CD14-positive monocyte (primary cell): ENCODE measurements at regions not wholly inside any gene's neighbourhood (a gene's known extent, or its start where the extent isn't known, plus 50 kb on each side); places are given as distances from the start of the nearest gene placed in this dataset.

ENCODE experiments used
- DNase-seq, 3 donors: peaks; one replicate each; pipeline ENCODE4 v3.0.0-alpha.2; 2011 to 2022
- H2AFZ ChIP-seq: 2 replicates; pipeline ENCODE4 v1.6.0; 2012; ENCODE audit warnings: mild to moderate bottlenecking, low read depth, low read length, inconsistent platforms; ENCODE audit not compliant: insufficient read depth, poor library complexity, severe bottlenecking
- H3K27ac ChIP-seq, 2 donors: 1 replicate in 1 of 2; 2 replicates in 1 of 2; pipeline ENCODE4 v1.5.1; 2012 to 2013; ENCODE audit warnings: low read length in 2 of 2, control low read depth in 1 of 2, inconsistent platforms in 1 of 2, low read depth in 1 of 2, mild to moderate bottlenecking in 1 of 2
- H3K27me3 ChIP-seq, 2 donors: one replicate each; pipeline versions ENCODE4 v1.6.0 to v1.6.1; 2011 to 2013; ENCODE audit warnings: low read length in 2 of 2; ENCODE audit not compliant: control insufficient read depth in 2 of 2, insufficient read depth in 2 of 2
- H3K36me3 ChIP-seq, 2 donors: replicated peaks in 1 of 2; 1 replicate in 1 of 2; 2 replicates in 1 of 2; pipeline versions ENCODE4 v1.5.1 to v1.6.1; 2012 to 2013; ENCODE audit warnings: low read length in 2 of 2, control low read depth in 1 of 2, inconsistent platforms in 1 of 2, mild to moderate bottlenecking in 1 of 2; ENCODE audit not compliant: insufficient read depth in 2 of 2, control insufficient read depth in 1 of 2
- H3K4me1 ChIP-seq, 2 donors: 1 replicate in 1 of 2; 2 replicates in 1 of 2; pipeline versions ENCODE4 v1.5.1 to v1.6.1; 2012 to 2013; ENCODE audit warnings: low read length in 2 of 2, control low read depth in 1 of 2, inconsistent platforms in 1 of 2, mild to moderate bottlenecking in 1 of 2, moderate library complexity in 1 of 2; ENCODE audit not compliant: insufficient read depth in 2 of 2, control insufficient read depth in 1 of 2
- H3K4me2 ChIP-seq: replicated peaks from 2 replicates; pipeline ENCODE3; 2012; ENCODE audit warnings: low read length, moderate library complexity, mild to moderate bottlenecking; ENCODE audit not compliant: poor library complexity, severe bottlenecking; ENCODE audit errors: extremely low read depth
- H3K4me3 ChIP-seq, 3 experiments: fragments of 200-600 bp in 1 of 3; sonication (generic) in 1 of 3; replicated peaks in 1 of 3; 1 replicate in 2 of 3; 2 replicates in 1 of 3; pipeline ENCODE4 v1.5.1; 2011 to 2013; ENCODE audit warnings: low read length in 3 of 3, mild to moderate bottlenecking in 3 of 3, control low read depth in 2 of 3, low read depth in 2 of 3, inconsistent platforms in 1 of 3, moderate library complexity in 1 of 3
- H3K79me2 ChIP-seq: 2 replicates; pipeline ENCODE4 v1.6.0; 2012; ENCODE audit warnings: mild to moderate bottlenecking, control low read depth, inconsistent platforms, low read length, moderate library complexity; ENCODE audit not compliant: insufficient read depth
- H3K9ac ChIP-seq: 2 replicates; pipeline ENCODE4 v1.6.0; 2017; ENCODE audit warnings: low read length, mild to moderate bottlenecking; ENCODE audit not compliant: insufficient read depth, poor library complexity, severe bottlenecking
- H3K9me3 ChIP-seq, 2 donors: replicated peaks in 1 of 2; 1 replicate in 1 of 2; 2 replicates in 1 of 2; pipeline versions ENCODE4 v1.5.1 to v1.6.1; 2012 to 2013; ENCODE audit warnings: low read length in 2 of 2, control low read depth in 1 of 2; ENCODE audit not compliant: control insufficient read depth in 1 of 2, insufficient read depth in 1 of 2
- H4K20me1 ChIP-seq: 2 replicates; pipeline ENCODE4 v1.6.0; 2012; ENCODE audit warnings: mild to moderate bottlenecking, low read length, control low read depth, moderate library complexity; ENCODE audit not compliant: insufficient read depth
- H3K27ac Mint-ChIP-seq, 7 donors: one replicate each; pipeline ENCODE4 v1.8.0; 2020; ENCODE audit warnings: mild to moderate bottlenecking in 7 of 7, mixed read lengths in 7 of 7, moderate library complexity in 6 of 7, inconsistent platforms in 2 of 7
- H3K27me3 Mint-ChIP-seq, 3 donors: one replicate each; pipeline ENCODE4 v1.8.0; 2021 to 2022; ENCODE audit warnings: low read depth in 3 of 3, mild to moderate bottlenecking in 3 of 3, mixed read lengths in 3 of 3, moderate library complexity in 3 of 3, inconsistent platforms in 1 of 3
- H3K36me3 Mint-ChIP-seq, 2 donors: one replicate each; pipeline ENCODE4 v1.8.0; 2020; ENCODE audit warnings: mixed read lengths in 2 of 2, inconsistent platforms in 1 of 2, mild to moderate bottlenecking in 1 of 2
- H3K4me1 Mint-ChIP-seq: one replicate; pipeline ENCODE4 v1.8.0; 2020; ENCODE audit warnings: mild to moderate bottlenecking, mixed read lengths
- H3K4me3 Mint-ChIP-seq, 2 donors: one replicate each; pipeline ENCODE4 v1.8.0; 2020; ENCODE audit warnings: mild to moderate bottlenecking in 2 of 2, mixed read lengths in 2 of 2, moderate library complexity in 1 of 2
- H3K9me3 Mint-ChIP-seq, 7 donors: one replicate each; pipeline ENCODE4 v1.8.0; 2020 to 2022; ENCODE audit warnings: mixed read lengths in 7 of 7, mild to moderate bottlenecking in 6 of 7, moderate library complexity in 6 of 7, inconsistent platforms in 2 of 7
- CTCF ChIP-seq: fragments of 200-600 bp; IDR thresholded peaks from one replicate; pipeline ENCODE4 v1.8.0; 2022; ENCODE audit warnings: antibody characterized with exemption, mild to moderate bottlenecking
- WGBS: methylation state at CpG from one replicate; pipeline ENCODE4 v1.1.5; 2013; ENCODE audit warnings: missing lambda C conversion rate; ENCODE audit not compliant: insufficient coverage; 5-methylcytosine and 5-hydroxymethylcytosine counted together
- intact Hi-C, 2 donors: fragments of 100-400 bp; cut with micrococcal nuclease; formaldehyde crosslinking; loops; one replicate each; pipeline versions ENCODE4 v1.15.0 to v1.15.1; 2023

- no peaks in the 10 kb centered on the region for H3K79me2 ChIP-seq
Measured at GRCh38 chr12:91663310-91663709, 480.7 kb upstream of the DCN start.

GRCh38 chr12:91662021-91662420 is 479.4 kb upstream of the DCN start:
- H3K4me3 ChIP-seq, result no peak overlapping the region
- no peak overlapping the region for H2AFZ ChIP-seq
- H3K4me2 ChIP-seq, result no peak overlapping the region
- Mint-ChIP-seq H3K4me1 (no peaks in the 10 kb centered on the region), H3K27me3 (peaks cover 0 to 1% (median 0%) of the 10 kb centered on the region in 3 donors), H3K27ac (no peak overlapping the region), H3K4me3 (no peak overlapping the region), H3K36me3 (no peaks in the 10 kb centered on the region), H3K9me3 (peaks cover 0 to 8% (median 2%) of the 10 kb centered on the region in 7 donors)
- H3K27me3 ChIP-seq, result no peaks in the 10 kb centered on the region
- H3K9me3 ChIP-seq, result no peaks in the 10 kb centered on the region
- intact Hi-C loops, result no loop called here
- no peak for DNase-seq
- H4K20me1 ChIP-seq, result no peaks in the 10 kb centered on the region
- H3K27ac ChIP-seq, result no peak overlapping the region
- H3K4me1 ChIP-seq, result no peaks in the 10 kb centered on the region
- WGBS, result no CpG with 5 or more reads among the region's 1 CpG
- no peaks in the 10 kb centered on the region for H3K36me3 ChIP-seq
- TF ChIP-seq CTCF, result no peak
- no peaks in the 10 kb centered on the region for H3K79me2 ChIP-seq
- H3K9ac ChIP-seq, result no peak overlapping the region

More at GRCh38 chr12:91663310-91663709, 480.7 kb upstream of the DCN start:
- no peaks in the 10 kb centered on the region for H3K4me1 ChIP-seq
- no peaks in the 10 kb centered on the region for H3K27me3 ChIP-seq
- Mint-ChIP-seq H3K27me3 (peaks cover 0 to 1% (median 0%) of the 10 kb centered on the region in 3 donors), H3K9me3 (peaks cover 0 to 8% (median 2%) of the 10 kb centered on the region in 7 donors), H3K36me3 (no peaks in the 10 kb centered on the region), H3K4me3 (no peak overlapping the region), H3K4me1 (no peaks in the 10 kb centered on the region), H3K27ac (no peak overlapping the region)
- DNase-seq, result no peak
- 84% methylated on average over 2 of the region's 4 CpGs for WGBS
- no peak overlapping the region for H2AFZ ChIP-seq
- H3K36me3 ChIP-seq, result no peaks in the 10 kb centered on the region
- H4K20me1 ChIP-seq, result no peaks in the 10 kb centered on the region
- no peaks in the 10 kb centered on the region for H3K9me3 ChIP-seq
- no peak overlapping the region for H3K4me2 ChIP-seq
- TF ChIP-seq CTCF, result no peak
- H3K9ac ChIP-seq, result no peak overlapping the region
- intact Hi-C loops, result no loop called here
- no peak overlapping the region for H3K4me3 ChIP-seq
- H3K27ac ChIP-seq, result no peak overlapping the region
